Upper lobe of left lung (tissue), 4 donors: ENCODE measurements at regions not wholly inside any gene's neighbourhood (a gene's known extent, or its start where the extent isn't known, plus 50 kb on each side); places are given as distances from the start of the nearest gene placed in this dataset.

Source experiments
- CTCF ChIP-seq, 6 experiments: fragments of 450-650 bp in 4 of 6; fragments of 200-600 bp in 2 of 6; sonication (generic) in 2 of 6; IDR thresholded peaks; one replicate each; pipeline ENCODE4 v1.5.1; 2016 to 2019; ENCODE audit warnings: antibody characterized with exemption in 6 of 6
- EP300 ChIP-seq, 4 donors: sonication (generic); formaldehyde crosslinking; IDR thresholded peaks; one replicate each; pipeline ENCODE4 v1.5.1; 2017; ENCODE audit warnings: antibody characterized with exemption in 4 of 4, control low read depth in 2 of 4
- POLR2A ChIP-seq, 4 donors: fragments of 450-650 bp; IDR thresholded peaks; one replicate each; pipeline ENCODE4 v1.5.1; 2016 to 2017; ENCODE audit warnings: antibody characterized with exemption in 4 of 4, mild to moderate bottlenecking in 2 of 4
- POLR2AphosphoS5 ChIP-seq, 2 donors: sonication (generic); formaldehyde crosslinking; IDR thresholded peaks; one replicate each; pipeline ENCODE4 v1.5.1; 2017; ENCODE audit warnings: antibody characterized with exemption in 2 of 2

GRCh38 chr2:7407906-7408680, 490.9 kb downstream of the RNF144A start:
- TF ChIP-seq CTCF (IDR thresholded peaks at IDR 0.05) (no peak), POLR2A (IDR thresholded peaks at IDR 0.05) (no peak), POLR2AphosphoS5 (IDR thresholded peaks at IDR 0.05) (no peak), EP300 (IDR thresholded peaks at IDR 0.05) (no peak)
